HG02623 (cell line): ENCODE measurements at regions not wholly inside any gene's neighbourhood (a gene's known extent, or its start where the extent isn't known, plus 50 kb on each side); places are given as distances from the start of the nearest gene placed in this dataset.
"Not testable (repeated sequence)": the region's sequence is repeated elsewhere in the genome, so short reads cannot be mapped to it uniquely, and the experiment has no call there.

Experiments
- ATAC-seq: cut with Tn5 transposase; IDR thresholded peaks from one replicate; pipeline ENCODE4 v1.9.1; 2021; ENCODE audit warnings: moderate library complexity; ENCODE audit not compliant: unreplicated experiment

GRCh38 chr6:21909321-21909720 lies 315.8 kb downstream of the SOX4 start:
- no peak for ATAC-seq

GRCh38 chr6:21911208-21911607 lies 317.7 kb downstream of the SOX4 start:
- no peak for ATAC-seq

GRCh38 chr6:21912151-21912832 lies 318.7 kb downstream of the SOX4 start:
- no peak for ATAC-seq

- no peak for ATAC-seq
Measured at GRCh38 chr6:21914121-21914973, 320.8 kb downstream of the SOX4 start.

- ATAC-seq, result no peak
Measured at GRCh38 chr6:21915707-21916260, 322.2 kb downstream of the SOX4 start.

GRCh38 chr6:21918041-21918440 lies 324.5 kb downstream of the SOX4 start:
- ATAC-seq, result no peak

- no peak for ATAC-seq
Measured at GRCh38 chr6:21918666-21919065, 325.1 kb downstream of the SOX4 start.

GRCh38 chr6:21922086-21922485 lies 328.5 kb downstream of the SOX4 start:
- ATAC-seq, result no peak

- ATAC-seq, result no peak
Measured at GRCh38 chr6:21924002-21924401, 330.5 kb downstream of the SOX4 start.

- no peak for ATAC-seq
Measured at GRCh38 chr6:21928827-21929226, 335.3 kb downstream of the SOX4 start.

- no peak for ATAC-seq
Measured at GRCh38 chr6:21931641-21932335, 338.2 kb downstream of the SOX4 start.

GRCh38 chr6:21933351-21933750 lies 339.8 kb downstream of the SOX4 start:
- no peak for ATAC-seq

- ATAC-seq, result no peak
Measured at GRCh38 chr6:21935142-21935541, 341.6 kb downstream of the SOX4 start.

- ATAC-seq, result no peak
Measured at GRCh38 chr6:21935561-21936028, 342.0 kb downstream of the SOX4 start.

GRCh38 chr6:21937466-21937865 lies 343.9 kb downstream of the SOX4 start:
- ATAC-seq, result no peak

GRCh38 chr6:21939066-21939465 lies 345.5 kb downstream of the SOX4 start:
- not testable (repeated sequence) for ATAC-seq

- ATAC-seq, result no peak
Measured at GRCh38 chr6:21941926-21942325, 348.4 kb downstream of the SOX4 start.

- no peak for ATAC-seq
Measured at GRCh38 chr6:21942897-21943296, 349.3 kb downstream of the SOX4 start.

- no peak for ATAC-seq
Measured at GRCh38 chr6:21946298-21946783, 350.5 kb downstream of the PRL start.

GRCh38 chr6:21947227-21947626 lies 349.6 kb downstream of the PRL start:
- not testable (repeated sequence) for ATAC-seq

- ATAC-seq, result no peak
Measured at GRCh38 chr6:21947731-21948386, 349.0 kb downstream of the PRL start.
